ENCODE measurements at regions not wholly inside any gene's neighbourhood (a gene's known extent, or its start where the extent isn't known, plus 50 kb on each side); places are given as distances from the start of the nearest gene placed in this dataset.

- DNase-seq (ENCODE audit: low read depth), result no peak
Measured at GRCh38 chr12:125271892-125272291, 206.7 kb downstream of the AACS start.

DNA sequence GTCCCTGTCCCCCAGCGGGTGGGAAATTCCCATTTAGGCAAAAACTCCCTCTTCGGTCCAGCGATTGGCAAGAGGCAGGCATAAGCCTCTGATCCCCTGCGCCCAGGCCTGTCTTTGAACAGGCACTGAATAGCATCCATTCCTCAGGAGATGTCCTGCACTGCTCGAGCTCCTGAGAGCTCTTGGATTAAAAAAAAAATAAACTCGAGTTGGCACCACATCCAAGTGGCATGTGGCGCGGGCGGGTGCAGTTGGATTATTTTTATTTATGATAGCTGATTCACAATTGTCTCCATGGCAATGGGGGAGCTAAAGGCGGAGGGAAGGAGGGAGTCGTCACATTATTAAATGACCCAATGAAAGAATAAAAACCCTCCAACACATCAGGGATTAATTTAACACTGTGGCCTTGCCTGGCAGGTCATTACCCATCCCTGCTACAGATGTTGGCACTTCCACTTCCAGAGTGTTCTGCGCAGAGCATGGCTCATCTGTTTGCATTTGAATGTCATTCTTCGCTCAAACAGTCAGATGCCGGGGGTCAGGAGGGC, 207.2 kb downstream of the AACS start:
- no peak for DNase-seq (ENCODE audit: low read depth)

- DNase-seq (ENCODE audit: low read depth), result no peak
Measured at GRCh38 chr12:125276567-125276966, 211.3 kb downstream of the AACS start.

DNA sequence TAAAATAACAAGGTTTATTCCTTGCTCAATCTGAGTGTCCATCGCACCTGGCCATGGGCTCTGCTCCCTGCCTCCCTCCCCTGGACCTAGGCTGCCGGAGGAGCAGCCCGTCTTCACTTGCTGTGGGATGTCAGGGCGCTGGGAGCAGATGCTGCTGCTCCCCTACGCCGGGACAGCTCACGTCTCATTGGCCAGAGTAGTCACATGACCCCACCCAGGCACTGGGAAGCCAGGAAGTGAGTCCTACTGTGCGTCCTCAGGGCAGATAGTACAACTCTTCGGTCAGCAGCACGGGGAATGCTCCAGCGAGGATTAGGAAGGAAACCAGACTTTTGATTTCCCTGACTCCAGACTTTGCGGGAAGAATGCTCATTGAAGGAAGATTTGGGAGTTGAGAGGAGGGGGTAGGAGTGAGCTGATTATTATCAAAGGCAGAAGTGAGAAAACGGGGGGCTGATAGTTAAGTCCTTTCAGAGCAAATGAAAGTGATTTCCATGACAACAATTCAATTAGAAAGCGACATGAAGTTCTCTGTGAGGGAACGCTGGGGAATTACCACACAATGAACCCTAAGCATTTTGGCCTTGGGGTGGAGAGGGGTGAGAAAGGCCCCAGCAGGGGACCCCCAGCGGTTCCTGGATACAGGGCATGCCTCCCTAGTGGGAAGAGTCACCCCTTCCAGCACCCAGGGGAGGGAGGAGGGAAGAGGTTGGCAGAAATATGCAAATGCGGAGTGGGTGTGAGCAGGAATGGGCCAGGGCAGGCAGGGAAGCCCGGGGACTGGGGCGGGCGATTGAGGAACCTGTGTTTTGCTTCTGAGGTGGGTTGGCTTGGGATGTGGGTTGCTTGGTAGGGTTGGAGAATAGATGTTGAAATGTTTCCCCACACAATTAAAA, 215.5 kb downstream of the AACS start:
- no peak for DNase-seq (ENCODE audit: low read depth)

DNA sequence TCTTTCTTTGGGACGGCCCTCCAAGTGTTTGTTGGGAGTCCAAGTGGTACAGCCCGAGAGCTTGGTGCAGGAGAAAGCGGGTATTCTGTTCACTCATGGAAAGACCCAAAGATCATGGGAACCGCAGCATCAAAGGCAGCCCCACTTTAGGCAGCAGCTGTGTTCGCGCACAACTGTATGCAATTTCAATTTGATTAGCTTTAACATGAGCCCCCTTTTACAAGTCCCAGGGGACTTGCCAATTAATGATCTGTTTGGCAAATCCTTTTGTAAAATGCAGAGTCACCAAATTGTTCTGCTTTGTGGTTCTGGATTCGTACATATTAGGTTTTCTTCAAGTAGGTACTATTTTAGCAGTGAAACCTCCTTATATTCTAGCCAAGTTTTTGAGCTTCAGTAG, 217.7 kb downstream of the AACS start:
- no peak for DNase-seq (ENCODE audit: low read depth)

DNA sequence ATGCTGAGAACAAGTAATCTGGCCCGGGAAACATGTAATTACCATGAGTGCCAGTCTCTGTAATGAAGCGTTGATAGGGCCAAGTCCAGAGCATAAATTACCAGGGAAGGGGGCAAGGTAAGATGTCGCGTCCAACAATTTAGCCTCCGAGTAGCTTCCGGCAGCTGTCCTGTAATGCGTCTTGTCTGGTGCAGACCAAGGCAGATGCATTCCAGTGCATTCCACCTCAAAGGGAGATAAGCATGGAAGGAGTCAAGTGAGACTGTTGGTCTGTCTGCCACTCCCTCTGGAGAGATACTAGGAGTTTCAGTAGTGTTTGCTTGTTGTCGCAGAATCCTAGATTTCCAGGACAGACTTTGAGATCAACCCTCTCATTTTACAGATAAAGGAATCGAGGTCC, 218.3 kb downstream of the AACS start:
- DNase-seq (ENCODE audit: low read depth), result no peak

- DNase-seq (ENCODE audit: low read depth), result no peak
Measured at GRCh38 chr12:125284087-125284486, 218.9 kb downstream of the AACS start.

DNA sequence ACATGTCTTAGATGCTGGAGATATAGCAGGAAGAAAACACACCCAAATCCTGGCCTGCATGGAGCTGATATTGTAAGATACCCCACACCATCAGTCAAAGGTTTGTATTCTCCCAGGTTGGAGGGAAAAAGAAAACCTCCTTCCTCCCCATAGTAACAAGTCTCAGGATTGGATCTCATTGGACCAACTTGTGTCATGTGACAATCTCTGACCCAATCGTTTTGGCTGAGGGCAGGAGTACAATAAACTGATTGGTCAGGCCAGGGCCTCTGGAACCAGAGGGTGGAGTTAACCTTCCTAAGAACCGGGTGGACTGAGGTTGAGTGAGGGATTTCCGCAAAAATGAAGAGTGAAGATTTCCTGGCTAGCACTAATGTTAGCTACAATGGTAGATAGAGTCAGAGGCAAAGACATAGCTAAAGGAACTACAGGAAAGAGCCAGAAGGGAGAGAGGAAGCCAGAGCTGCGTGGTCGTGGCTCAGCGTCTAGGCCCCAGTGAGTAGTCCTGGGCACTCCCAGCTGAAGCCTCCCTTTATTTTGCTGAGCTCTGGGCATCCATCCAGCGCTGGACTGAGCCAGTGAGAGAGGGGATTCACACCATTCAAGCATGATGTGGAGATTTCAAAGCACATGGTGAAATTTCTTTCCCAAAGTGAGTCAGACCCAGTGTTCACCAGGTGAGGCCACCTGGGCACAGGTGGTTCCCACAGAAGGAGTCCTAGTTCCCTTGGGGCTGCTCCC, 219.9 kb downstream of the AACS start:
- DNase-seq (ENCODE audit: low read depth), result no peak

DNA sequence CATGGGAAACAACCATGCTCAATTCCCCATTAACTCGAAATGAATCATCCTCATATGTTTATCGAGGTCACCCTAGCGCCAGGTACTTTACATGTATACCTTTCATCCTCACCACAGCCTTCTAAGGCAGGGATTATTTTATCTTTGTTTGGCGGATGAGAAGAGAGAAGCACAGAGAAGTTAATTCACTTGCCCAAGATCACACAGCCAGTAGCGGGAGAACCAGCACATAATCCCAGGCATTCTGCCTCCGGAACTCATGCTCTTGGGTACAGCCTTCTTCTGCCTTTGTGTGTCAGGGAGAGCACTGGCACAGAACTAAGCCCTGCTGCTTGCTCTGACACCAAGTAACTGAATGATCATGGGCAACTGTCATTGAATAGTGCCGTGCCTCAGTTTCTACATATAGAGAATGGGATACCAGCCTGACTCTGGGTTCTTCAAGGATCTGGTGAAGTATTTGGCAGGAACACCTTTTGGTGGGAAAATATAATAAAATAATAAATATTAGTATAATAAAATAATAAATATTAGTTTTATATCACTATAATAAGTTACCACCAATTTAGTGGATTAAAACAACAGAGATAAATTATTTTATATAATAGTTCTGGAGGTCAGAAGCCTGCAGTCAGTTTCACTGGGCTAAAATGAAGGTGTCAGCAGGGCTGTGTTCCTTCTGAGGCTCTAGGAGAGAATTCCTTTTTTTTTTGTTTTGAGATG, 220.9 kb downstream of the AACS start:
- no peak for DNase-seq (ENCODE audit: low read depth)

- DNase-seq (ENCODE audit: low read depth), result no peak
Measured at GRCh38 chr12:125287155-125287847, 222.1 kb downstream of the AACS start.

GRCh38 chr12:125288931-125289928, 224.0 kb downstream of the AACS start:
- no peak for DNase-seq (ENCODE audit: low read depth)

- no peak for DNase-seq (ENCODE audit: low read depth)
Measured at GRCh38 chr12:125289970-125290369, 224.7 kb downstream of the AACS start.

DNA sequence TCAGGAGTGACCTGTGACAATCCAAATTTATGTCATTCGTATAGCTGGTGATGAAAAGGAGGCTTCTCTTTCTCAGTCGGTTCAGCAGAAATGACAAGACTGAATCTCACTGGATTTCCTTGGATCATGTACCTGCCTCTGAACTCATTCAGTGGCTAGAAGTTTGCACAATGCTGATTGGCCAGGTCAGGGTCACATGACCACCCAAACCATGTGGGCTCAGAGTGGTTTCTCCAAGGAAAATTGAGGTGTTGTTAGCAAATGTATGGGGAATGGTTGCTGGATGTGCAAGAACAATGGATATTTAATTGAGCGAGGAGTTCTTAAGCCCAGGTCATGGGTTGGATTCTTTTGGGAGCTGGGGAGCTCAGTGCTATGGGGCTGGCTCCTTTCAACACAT, 227.5 kb downstream of the AACS start:
- DNase-seq (ENCODE audit: low read depth), result no peak

DNA sequence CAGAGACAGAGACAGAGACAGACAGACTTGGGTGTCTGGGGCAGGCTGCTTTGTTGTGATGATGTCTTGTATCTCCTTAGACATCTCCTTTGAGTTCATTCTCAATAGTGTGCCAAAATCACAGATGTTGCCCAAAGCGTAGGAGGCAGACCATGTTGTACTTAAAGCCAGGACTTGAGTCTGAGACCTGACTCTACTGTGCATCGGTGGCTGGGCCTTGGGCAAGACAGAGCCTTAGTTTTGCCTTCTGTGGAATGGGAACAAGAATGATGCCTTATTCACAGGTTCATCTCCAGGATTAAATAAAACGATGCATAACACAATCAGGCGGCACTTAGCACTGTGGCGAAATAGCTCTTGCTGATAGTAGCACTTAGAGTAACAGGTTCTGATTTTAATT, 230.3 kb downstream of the AACS start:
- DNase-seq (ENCODE audit: low read depth), result no peak

DNA sequence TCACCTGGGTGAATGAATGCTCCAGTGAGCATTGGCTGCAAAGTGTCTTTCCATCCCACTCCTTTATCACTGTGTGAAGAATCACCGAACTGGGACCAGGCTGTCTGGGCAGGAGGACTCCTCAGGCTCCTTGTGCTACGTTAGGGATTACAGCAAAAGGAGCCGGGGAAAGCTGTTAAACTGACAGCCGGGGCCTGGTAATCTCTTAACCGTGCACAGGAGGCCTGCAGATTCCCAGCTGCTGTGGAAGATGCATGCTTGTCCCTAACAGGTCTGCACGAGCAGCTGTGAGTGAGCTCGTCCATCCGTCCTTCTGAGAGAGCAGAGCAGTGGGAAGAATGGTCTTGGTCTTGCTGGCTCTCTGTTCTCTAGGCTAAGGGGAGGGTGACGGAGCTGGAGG, 231.5 kb downstream of the AACS start:
- no peak for DNase-seq (ENCODE audit: low read depth)

GRCh38 chr12:125299840-125300239, 234.6 kb downstream of the AACS start:
- no peak for DNase-seq (ENCODE audit: low read depth)

DNA sequence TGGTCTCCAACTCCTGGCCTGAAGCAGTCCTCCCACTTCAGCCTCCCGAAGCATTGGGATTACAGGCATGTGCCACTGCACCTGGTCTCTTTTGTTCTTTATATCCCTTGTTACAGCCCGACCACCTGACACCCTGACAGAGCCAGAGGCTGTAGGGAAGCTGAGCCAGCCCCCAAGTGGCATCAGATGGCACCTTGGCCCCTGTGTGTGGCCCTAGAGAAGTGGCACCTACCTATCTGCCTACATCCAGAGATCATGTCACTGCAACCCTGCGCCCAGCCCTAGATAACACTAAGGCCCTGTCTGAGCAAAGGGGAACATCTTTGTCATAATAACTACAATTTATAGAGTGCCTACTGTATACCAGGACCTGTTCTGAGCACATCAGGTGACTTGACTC, 235.0 kb downstream of the AACS start:
- DNase-seq (ENCODE audit: low read depth), result no peak

- no peak for DNase-seq (ENCODE audit: low read depth)
Measured at GRCh38 chr12:125303337-125303736, 238.1 kb downstream of the AACS start.

DNA sequence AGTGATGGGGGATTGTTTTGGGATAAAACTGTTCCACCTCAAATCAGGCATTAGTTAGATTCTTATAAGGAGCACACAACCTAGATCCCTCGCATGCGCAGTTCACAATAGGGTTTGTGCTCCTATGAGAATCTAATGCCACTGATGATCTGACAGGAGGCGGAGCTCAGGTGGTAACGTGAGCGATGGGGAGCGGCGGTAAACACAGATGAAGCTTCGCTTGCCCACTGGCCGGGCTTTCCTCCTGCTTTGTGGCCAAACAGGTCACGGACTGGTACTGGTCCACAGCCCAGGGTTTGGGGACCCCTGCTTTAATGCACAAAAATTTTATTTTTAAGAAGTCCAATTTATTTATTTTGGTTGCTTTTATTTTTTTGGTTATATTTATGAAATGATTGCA, 238.8 kb downstream of the AACS start:
- DNase-seq (ENCODE audit: low read depth), result no peak

DNA sequence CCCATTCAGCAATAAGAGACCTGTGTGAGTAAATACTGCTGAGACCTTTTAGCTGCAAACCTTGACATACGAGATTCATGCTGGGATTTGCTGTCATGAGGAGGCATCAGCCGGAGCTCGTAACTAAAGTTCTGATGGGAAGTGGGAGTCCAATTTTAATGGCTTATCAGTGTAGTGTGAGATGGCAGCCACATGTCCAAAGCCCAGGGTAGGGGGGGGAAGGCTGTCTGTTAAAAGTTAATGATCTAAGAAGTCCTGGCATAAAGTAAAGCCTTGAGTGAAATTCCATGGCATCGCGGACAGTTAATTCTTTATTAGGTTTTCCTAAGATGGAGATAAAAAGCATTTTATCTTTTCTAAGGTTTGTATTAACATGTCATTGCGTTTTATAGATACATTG, 240.0 kb downstream of the AACS start:
- no peak for DNase-seq (ENCODE audit: low read depth)

DNA sequence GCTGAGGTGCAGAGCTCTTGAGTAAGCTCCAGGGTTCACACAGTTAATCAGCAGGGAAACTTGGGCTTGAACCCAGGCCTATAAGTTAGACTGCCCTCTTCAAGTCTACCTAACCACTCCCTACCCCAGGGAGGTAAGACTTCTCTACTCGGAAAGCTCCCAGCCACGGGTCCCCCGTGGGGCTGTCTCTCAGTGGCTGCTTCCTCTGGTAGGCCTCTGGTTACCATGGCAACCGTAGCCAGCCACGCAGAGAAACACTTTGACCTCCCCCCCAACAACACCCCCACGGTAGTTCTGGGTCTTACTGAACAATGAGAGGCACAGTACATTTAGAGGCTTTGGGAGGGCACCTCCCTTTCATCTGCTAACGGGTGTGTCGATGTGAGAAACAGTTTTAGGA, 245.2 kb downstream of the AACS start:
- DNase-seq (ENCODE audit: low read depth), result no peak
